Right lobe of liver (tissue), 6 donors: ENCODE measurements at regions not wholly inside any gene's neighbourhood (a gene's known extent, or its start where the extent isn't known, plus 50 kb on each side); places are given as distances from the start of the nearest gene placed in this dataset.
A peak's percentile ranks its signal among the peaks of the same experiment; 100 is the strongest.

Experiments used
- ATAC-seq, 4 donors: fragments of 200-7000 bp; cut with Tn5 transposase; one replicate each; pipeline ENCODE4 v1.9.1; 2020; ENCODE audit warnings: mild to moderate bottlenecking in 4 of 4, moderate library complexity in 4 of 4
- DNase-seq, 3 donors: peaks; one replicate each; pipeline ENCODE4 v3.0.0-alpha.2; 2020
- H3K27ac ChIP-seq, 3 donors: fragments of 200-600 bp; one replicate each; pipeline ENCODE4 v1.8.0; 2022
- H3K27me3 ChIP-seq, 2 donors: fragments of 200-600 bp; one replicate each; pipeline ENCODE4 v1.8.0; 2022
- H3K36me3 ChIP-seq, 4 donors: fragments of 200-600 bp; sonication (generic) in 1 of 4; one replicate each; pipeline versions ENCODE4 v1.5.1 to v1.8.0; 2017 to 2022; ENCODE audit warnings: control low read depth in 1 of 4
- H3K4me1 ChIP-seq, 4 donors: fragments of 200-600 bp; sonication (generic) in 1 of 4; one replicate each; pipeline versions ENCODE4 v1.5.1 to v1.8.0; 2017 to 2022; ENCODE audit warnings: control low read depth in 1 of 4
- H3K4me3 ChIP-seq, 3 donors: fragments of 200-600 bp; one replicate each; pipeline ENCODE4 v1.8.0; 2022
- H3K9me3 ChIP-seq, 4 donors: fragments of 200-600 bp; sonication (generic) in 1 of 4; one replicate each; pipeline versions ENCODE4 v1.5.1 to v1.8.0; 2017 to 2022; ENCODE audit warnings: control low read depth in 1 of 4
- POLR2A ChIP-seq: fragments of 450-650 bp; IDR thresholded peaks from one replicate; pipeline ENCODE4 v1.6.1; 2017; ENCODE audit warnings: antibody characterized with exemption, mild to moderate bottlenecking
- WGBS: methylation state at CpG from one replicate; pipeline ENCODE4 v1.1.6; 2018; ENCODE audit warnings: low coverage, low lambda C conversion rate; ENCODE audit not compliant: insufficient coverage; ENCODE audit errors: missing lambda C conversion rate; 5-methylcytosine and 5-hydroxymethylcytosine counted together
- intact Hi-C, 2 donors: fragments of 100-400 bp; cut with DNase I; formaldehyde crosslinking; loops; one replicate each; pipeline versions ENCODE4 v1.11.2 to v1.14.1; 2022
- TF ChIP-seq, protein P1 (sequence below), 4 donors: fragments of 200-600 bp in 3 of 4; fragments of 450-650 bp in 1 of 4; IDR thresholded peaks; one replicate each; pipeline versions ENCODE4 v1.5.1 to v1.8.0; 2016 to 2022; ENCODE audit warnings: antibody characterized with exemption in 4 of 4, mild to moderate bottlenecking in 2 of 4
- donor health status: DM: no; HTN: yes; CAD: no.
- donor health status: DM: no; HTN: no; CAD: no.
- donor health status: DM: no; HTN: no; CAD: no.
- donor health status: DM: no; HTN: yes; CAD: no.
- donor health status: DM: no; HTN: yes; CAD: no.

- Histone ChIP-seq H3K27ac (no peak overlapping the region), H3K27me3 (no peaks in the 10 kb centered on the region), H3K4me1 (peaks cover 0 to 4% (median 0%) of the 10 kb centered on the region in 4 donors), H3K36me3 (no peaks in the 10 kb centered on the region), H3K9me3 (no peaks in the 10 kb centered on the region), H3K4me3 (no peak overlapping the region)
- intact Hi-C loops: no loop called here
- DNase-seq: no peak
- no peak for TF ChIP-seq POLR2A
- TF ChIP-seq, protein P1, sequence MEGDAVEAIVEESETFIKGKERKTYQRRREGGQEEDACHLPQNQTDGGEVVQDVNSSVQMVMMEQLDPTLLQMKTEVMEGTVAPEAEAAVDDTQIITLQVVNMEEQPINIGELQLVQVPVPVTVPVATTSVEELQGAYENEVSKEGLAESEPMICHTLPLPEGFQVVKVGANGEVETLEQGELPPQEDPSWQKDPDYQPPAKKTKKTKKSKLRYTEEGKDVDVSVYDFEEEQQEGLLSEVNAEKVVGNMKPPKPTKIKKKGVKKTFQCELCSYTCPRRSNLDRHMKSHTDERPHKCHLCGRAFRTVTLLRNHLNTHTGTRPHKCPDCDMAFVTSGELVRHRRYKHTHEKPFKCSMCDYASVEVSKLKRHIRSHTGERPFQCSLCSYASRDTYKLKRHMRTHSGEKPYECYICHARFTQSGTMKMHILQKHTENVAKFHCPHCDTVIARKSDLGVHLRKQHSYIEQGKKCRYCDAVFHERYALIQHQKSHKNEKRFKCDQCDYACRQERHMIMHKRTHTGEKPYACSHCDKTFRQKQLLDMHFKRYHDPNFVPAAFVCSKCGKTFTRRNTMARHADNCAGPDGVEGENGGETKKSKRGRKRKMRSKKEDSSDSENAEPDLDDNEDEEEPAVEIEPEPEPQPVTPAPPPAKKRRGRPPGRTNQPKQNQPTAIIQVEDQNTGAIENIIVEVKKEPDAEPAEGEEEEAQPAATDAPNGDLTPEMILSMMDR (IDR thresholded peaks at IDR 0.05): no peak
- ATAC-seq: no peak
Measured at GRCh38 chr13:81602241-81602640, 1261.3 kb upstream of the SPRY2 start.

DNA sequence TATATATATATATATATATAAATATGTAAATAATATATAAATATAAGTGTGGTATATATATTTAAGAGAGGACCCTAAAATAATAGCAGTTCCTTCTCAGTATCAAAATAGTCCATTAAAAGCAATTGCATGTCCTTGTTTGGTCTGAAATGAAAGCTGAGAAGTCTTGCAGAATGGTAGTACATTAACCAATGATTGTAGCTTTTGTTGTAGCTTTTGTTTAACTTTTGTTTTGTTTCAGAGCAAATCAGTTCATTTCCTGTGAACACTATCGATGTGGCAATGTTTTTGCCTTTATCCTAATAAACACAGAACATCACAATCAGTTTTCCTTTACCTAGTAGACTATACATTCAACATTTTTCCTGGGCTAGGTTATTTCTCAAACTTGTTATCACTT, 1256.2 kb upstream of the SPRY2 start:
- no peak overlapping the region for H3K27ac ChIP-seq
- intact Hi-C loops: no loop called here
- H3K36me3 ChIP-seq: no peaks in the 10 kb centered on the region
- no peaks in the 10 kb centered on the region for H3K9me3 ChIP-seq
- TF ChIP-seq, protein P1 (IDR thresholded peaks at IDR 0.05): no peak
- TF ChIP-seq POLR2A: no peak
- no peaks in the 10 kb centered on the region for H3K27me3 ChIP-seq
- H3K4me1 ChIP-seq: peaks cover 0 to 15% (median 0%) of the 10 kb centered on the region in 4 donors
- 5% methylated on average over 1 of the region's 1 CpG for WGBS
- DNase-seq: no peak
- H3K4me3 ChIP-seq: no peak overlapping the region
- ATAC-seq: peak in 1 of 4 donors; percentile 21

GRCh38 chr13:81596224-81596753, 1255.4 kb upstream of the SPRY2 start:
- Histone ChIP-seq H3K36me3 (no peaks in the 10 kb centered on the region), H3K4me1 (peaks cover 0 to 15% (median 0%) of the 10 kb centered on the region in 4 donors), H3K27me3 (no peaks in the 10 kb centered on the region), H3K27ac (no peak overlapping the region), H3K9me3 (no peaks in the 10 kb centered on the region), H3K4me3 (no peak overlapping the region)
- DNase-seq: no peak
- 21% methylated on average over 2 of the region's 2 CpGs for WGBS
- TF ChIP-seq POLR2A: no peak
- TF ChIP-seq, protein P1 (IDR thresholded peaks at IDR 0.05): no peak
- intact Hi-C loops: no loop called here
- peak in 3 of 4 donors; percentile 61 to 66 (median 65) for ATAC-seq

- intact Hi-C loops: no loop called here
- ATAC-seq (no peak), DNase-seq (no peak)
- H3K9me3 ChIP-seq: no peaks in the 10 kb centered on the region
- 48% methylated on average over 3 of the region's 3 CpGs for WGBS
- no peaks in the 10 kb centered on the region for H3K27me3 ChIP-seq
- peaks cover 0 to 6% (median 0%) of the 10 kb centered on the region in 4 donors for H3K4me1 ChIP-seq
- no peaks in the 10 kb centered on the region for H3K36me3 ChIP-seq
- no peak overlapping the region for H3K27ac ChIP-seq
- TF ChIP-seq POLR2A: no peak
- TF ChIP-seq, protein P1 (IDR thresholded peaks at IDR 0.05): no peak
- H3K4me3 ChIP-seq: no peak overlapping the region
Measured at GRCh38 chr13:81591528-81592220, 1250.7 kb upstream of the SPRY2 start.

DNA sequence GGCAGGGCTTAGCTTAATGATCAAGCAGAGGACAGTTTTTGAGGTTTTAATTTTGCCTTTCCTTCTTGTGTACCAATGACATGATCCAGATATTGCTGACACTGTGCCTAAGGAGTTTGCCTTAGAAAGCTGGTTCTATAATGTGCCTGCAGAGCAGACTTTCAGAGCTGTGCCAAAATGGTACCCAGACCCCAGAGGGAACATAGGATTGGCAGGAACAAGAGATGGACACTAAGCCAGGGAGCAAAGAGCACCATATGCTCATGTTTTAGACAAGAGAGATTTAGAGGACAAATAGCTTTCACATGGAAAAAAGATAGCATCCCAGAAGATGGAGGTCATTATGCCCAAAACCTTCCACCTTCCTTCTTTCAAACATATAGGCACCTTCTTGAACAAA, 1241.5 kb upstream of the SPRY2 start:
- no peaks in the 10 kb centered on the region for H3K27me3 ChIP-seq
- no peaks in the 10 kb centered on the region for H3K9me3 ChIP-seq

More for the DNA sequence above, 1241.5 kb upstream of the SPRY2 start:
- H3K36me3 ChIP-seq: no peaks in the 10 kb centered on the region
- no peaks in the 10 kb centered on the region for H3K4me1 ChIP-seq
- TF ChIP-seq POLR2A: no peak
- TF ChIP-seq, protein P1 (IDR thresholded peaks at IDR 0.05): no peak
- H3K4me3 ChIP-seq: no peak overlapping the region
- DNase-seq (no peak), ATAC-seq (no peak)
- H3K27ac ChIP-seq: no peak overlapping the region
- intact Hi-C loops: no loop called here
